Pulmonary artery endothelial cell (primary cell): ENCODE measurements at regions not wholly inside any gene's neighbourhood (a gene's known extent, or its start where the extent isn't known, plus 50 kb on each side); places are given as distances from the start of the nearest gene placed in this dataset.
"Not testable (repeated sequence)": the region's sequence is repeated elsewhere in the genome, so short reads cannot be mapped to it uniquely, and the experiment has no call there.

ENCODE experiments used
- DNase-seq: peaks from one replicate; pipeline ENCODE4 v3.0.0-alpha.2; 2011; ENCODE audit warnings: low read depth, low spot score

DNA sequence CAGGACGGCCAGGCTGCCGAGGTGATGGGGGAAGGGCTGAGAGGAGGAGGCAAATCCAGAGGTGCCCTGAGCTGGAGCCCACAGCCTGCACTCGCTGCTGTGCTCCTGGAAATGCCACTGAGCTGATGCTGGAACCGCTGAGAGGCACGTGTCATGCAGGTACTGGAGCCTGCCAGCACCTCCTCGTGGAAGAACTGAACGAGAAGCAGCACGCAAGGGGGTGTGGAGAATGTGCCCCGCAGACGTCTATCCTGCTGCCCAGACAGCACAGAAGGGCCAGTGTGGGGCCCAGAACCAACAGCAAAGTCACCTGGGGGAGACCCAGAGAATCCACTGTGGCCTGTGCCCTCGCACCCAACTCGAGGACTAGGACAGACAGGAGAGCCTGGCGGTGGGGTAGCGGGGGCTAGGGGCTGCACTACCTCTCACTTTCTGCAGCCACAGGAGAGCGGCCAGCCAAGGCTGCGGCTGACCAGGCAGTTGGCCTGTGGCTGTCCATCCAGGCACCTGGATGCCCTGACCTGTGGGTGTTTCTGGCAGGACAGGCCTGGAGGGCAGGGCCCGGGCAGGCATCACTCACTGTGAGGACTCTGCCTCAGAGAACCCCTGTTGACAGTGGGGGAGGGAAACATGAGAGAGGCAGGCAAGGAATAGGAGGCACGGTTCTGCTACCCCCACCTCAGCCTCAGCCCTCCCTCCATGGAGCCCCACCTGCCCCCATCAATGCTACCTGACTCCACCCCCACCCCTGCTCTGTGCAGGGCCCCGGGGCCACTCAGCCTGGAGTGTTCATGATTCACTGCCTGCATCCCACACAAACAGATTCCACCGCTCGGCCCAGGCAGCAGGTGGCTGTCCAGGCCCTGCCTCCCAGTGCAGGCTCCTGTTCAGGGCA is 213.1 kb downstream of the TBC1D2B start:
- DNase-seq = no peak

DNA sequence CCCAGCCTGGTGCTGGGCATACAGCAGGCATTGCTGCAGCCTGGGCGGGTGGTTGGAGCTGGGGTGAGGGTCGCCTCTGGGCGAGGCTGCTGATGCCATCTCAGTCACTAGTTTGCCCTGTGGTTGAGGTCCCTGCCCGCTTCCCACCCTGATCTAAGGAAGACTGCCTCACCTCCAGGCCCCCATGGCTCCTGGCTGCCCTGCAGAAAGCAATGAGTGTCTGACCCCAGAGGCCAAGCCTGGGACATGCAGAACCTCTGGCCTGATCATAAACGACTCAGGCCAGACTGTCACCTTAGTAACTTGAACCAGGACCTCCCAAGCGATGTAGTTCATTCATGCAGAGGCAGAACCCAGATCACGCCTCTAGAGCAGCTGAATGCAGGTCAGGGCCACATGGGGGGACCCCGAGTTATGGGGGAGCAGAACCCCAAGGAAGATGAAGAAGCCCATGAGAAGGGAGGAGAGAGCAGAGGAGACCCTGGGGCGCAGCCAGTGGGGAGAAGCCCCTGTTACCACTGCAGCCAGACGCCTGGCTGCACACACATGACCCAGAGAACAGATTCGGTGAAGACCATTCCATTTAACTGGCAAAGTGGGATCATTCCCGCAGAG is 213.9 kb downstream of the TBC1D2B start:
- no peak for DNase-seq

DNA sequence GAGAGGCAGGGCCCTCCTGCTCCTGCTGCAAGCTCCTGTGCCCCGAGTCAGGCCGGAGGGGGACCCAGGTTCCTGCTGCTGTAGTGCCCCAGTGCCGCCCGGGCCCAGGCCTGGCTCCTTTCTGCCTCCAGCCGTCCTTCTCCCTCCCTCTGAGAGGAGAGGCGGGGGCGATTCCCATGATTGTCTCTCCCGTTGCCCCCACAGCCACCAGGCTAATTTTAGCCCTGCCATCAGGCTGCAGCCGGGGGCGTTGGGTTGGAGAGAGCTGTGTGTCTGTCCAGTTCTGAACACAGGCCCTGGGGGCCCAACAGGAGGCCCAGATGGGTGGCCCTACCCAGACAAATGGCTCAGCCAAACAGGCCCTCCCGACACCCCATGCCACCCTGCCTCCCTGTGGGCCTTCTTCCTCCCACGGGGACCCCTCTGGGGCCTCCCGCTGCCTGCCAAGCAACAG is 214.8 kb downstream of the TBC1D2B start:
- DNase-seq = no peak

DNA sequence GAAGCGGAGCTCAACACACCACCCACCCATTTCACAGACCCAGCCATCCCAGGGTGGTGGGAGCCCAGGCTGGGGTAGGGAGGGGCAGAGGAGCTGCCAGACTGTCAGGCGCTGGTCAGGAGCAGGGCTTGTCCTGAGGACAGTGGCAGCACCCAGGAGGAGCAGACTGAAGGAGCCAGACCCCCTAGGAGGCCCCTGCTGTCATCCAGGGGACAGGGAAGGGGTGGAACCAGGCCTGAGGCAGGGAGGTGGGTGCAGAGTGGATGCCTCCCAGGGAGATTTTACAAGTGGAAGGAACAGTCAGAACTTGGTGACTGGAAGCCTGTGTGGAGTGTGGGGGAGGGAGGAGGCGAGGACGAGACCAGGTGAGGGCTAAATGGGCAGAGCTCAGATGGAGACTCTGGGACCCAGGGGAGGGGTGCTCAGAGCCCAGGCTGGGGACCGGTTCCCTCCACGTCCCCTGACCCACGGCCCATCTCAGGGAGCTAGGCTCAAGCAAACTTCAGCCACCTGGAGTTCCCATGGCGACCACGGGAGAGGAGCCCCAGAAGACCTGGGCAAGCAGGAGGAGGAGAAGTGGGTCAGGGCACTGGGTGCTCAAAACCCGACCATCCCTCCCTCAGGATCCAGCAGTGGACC is 215.4 kb downstream of the TBC1D2B start:
- not testable (repeated sequence) for DNase-seq

DNA sequence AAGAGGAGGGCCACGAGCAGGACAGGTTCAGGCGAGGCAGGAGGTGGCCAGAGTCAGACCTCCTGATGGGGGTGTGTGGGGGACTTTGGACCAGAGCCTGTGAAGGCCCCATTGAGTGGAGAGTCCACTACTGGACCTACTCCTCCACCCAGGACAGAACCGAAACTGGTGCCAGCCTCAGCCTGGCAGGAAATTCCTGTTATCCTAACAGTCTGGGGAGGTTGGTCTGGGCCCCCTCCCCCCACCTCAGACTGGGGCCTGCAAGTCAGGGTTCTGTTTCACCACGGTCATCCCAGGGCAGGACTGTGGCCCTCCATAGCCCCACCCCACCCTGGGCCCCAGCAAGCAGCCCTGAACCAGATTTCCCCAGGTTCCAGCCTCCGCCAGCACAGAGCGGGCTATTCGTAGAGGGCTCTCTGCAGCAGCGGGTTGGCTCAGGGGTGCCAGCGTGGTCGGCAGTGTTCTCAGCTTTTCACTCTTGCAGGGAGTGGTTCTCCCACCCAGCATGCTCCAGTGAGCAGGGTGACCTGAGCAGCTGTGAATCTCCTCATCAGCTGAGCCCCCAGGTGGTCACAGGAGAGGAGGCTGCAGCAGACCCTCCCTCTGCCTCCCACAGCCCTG is 217.3 kb downstream of the TBC1D2B start:
- DNase-seq = no peak

DNA sequence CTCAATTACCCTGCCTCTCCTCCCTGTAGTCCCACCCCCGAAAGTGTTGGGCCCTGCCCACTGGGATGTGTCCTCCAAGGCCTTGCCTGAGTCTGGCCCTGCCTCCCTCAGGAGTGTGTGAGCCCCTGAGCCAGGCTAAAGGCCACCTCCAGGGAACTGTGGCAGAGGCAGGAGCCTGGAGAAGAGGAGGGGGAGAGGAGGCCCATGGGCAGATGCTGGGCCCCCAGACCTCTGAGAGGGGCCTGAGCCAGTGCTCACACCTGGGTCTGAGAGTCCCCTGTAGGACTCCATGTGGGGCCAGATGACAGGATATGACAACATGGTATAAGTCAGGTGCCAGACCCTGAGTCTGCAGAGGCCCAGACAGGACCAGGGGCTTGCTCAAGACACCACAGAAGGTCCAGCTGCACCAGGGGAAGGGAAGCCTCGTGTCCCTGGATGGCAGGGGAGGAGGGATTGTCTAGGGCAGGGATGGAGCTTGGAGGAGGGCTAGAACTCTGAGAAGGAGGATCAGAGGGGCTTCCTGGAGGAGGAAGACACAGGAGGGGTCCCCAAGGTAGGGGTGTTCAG is 217.9 kb downstream of the TBC1D2B start:
- no peak for DNase-seq

DNA sequence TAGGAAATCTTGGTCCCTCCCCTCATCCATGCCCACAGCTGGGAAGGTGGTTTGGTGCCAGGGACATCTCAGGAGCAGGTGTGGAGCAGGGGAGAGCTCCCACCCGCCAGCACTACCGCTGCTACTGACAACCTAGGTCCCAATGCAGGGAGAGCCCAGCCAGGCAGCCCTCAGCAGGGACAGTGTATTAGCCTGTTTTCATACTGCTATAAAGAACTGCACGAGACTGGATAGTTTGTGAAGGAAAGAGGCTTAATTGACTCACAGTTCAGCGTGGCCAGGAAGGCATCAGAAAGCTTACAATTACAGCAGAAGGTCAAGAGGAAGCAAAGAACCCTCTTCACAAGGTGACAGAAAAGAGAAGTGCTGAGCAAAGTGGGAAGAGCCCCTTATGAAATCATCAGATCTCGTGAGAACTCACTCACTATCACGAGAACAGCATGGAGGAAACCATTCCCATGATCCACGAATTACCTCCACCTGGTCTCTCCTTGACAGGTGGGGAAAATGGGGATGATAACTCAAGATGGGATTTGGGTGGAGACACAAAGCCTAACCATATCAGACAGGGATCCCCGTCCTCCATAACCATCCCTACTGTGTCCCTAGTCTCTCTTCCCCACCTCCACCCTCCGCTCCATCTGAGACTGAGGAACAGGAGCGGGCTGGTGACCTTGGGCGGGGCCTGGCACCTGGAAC is 218.6 kb downstream of the TBC1D2B start:
- DNase-seq = no peak

DNA sequence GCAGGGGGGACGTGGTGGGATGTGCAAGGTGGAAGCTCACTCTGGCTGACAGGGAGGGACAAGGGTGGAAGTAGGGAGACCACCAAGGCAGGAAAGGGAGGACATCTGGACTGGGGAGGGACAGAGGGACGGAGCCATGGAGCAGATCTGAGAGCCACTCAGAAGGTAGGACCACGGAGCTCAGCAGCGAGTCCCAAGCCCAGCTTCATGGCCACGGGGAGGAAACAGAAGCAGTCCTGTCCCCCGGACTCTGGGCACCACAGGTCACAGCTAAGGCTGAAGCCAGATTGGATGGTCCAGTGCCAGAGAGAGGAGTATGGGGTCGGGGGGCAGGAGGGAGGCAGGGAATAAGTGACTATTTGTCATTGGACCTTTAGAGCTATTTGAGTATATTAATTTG is 220.1 kb downstream of the TBC1D2B start:
- DNase-seq = no peak

DNA sequence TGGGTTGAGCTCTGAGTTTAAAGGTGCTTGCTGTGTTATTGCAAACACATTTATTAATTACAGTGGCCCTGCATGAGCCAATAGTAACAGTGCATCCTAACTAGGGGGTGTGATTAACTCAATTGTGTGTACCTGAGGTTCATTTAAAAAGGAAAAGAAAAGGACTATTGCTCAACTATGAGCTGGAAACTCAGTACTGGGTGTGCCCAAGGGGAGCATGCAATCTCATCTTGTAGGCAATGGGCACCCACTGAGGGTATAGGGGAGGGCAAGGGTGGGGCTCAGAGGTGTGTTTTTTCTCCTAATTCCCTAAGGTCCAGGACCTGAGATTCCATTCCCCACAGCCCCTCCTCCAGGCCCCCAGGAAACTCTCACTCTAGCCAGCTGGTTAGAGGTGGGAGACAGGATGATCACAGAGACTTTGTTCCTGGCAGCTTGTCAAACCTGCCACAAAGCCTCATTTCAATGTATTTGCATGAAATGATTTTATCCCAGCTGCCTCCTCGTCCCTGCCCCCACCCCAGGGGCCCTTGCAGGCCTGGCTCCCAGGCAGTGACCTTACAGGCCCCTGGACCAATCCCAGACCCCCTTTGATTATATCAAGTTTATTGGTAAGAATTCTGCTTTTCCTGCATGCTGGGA is 220.7 kb downstream of the TBC1D2B start:
- DNase-seq = no peak

DNA sequence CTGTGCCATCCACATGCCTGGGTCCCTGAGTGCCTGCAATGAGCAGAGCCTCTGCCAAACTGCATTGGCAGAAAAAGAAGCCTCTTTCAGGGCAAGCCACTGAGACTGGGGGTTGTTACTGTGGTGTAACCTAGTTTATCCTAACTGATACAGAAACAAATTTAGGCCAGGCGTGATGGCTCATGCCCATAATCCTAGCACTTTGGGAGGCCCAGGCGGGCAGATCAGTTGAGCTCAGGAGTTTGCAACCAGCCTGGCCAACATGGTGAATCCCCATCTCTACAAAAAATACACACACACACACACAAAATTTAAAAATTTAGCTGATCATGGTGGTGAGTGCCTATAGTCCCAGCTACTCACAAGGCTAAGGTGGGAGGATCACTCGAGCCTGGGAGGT is 221.6 kb downstream of the TBC1D2B start:
- DNase-seq = no peak

DNA sequence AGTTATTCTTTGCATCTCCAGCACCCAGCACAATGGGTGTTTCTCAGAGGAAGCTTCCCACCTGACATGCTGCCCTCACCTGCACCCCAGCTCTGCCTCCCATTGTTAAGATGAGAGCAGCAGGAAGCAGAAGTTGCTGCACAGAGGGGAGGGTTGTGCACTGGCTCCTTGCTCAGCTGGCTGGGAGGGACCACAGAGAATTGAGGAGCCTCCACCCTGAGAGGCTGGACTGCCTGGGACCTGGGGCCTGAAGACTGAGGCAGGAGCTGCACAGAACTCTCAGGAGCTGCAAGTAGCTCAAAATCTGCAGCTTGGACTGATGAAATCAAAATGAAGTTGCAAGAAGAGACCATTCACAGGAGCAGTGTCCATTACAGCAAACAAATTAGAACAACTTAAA is 222.3 kb upstream of the LINGO1 start:
- DNase-seq = no peak

DNA sequence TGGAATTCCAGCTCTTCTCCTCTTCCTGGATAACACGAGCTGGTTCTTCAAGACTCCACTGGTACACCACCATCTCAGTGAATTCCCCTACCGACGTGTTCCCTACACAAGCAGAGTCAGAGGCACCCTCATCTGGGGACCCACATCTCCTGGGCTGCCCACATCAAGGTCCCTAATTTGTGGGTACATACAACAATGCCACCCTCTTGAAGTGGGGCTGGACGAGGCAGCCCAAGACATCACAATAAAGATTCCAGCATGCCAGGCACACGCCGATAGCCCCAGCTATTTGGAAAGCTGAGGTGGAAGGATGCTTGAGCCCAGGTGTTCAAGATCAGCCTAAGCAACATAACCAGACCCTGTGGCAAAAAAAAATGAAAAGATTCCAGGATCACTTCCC is 221.2 kb upstream of the LINGO1 start:
- DNase-seq = no peak

DNA sequence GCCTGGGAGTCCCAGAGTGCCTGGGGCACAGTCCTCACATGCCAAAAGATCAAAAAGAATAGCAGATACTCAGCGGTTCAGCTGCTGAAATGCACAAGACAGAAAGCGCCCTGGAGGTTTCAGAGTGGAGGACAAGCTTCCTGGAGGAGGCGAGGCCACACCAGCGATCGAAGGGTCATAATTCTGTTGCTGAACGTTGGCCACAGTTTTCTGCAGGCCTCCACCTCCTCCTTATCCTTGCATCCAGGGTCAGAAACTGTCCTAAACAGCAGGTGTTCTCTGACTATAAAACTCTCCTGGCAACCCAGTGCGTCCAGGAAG is 220.3 kb upstream of the LINGO1 start:
- DNase-seq = no peak

DNA sequence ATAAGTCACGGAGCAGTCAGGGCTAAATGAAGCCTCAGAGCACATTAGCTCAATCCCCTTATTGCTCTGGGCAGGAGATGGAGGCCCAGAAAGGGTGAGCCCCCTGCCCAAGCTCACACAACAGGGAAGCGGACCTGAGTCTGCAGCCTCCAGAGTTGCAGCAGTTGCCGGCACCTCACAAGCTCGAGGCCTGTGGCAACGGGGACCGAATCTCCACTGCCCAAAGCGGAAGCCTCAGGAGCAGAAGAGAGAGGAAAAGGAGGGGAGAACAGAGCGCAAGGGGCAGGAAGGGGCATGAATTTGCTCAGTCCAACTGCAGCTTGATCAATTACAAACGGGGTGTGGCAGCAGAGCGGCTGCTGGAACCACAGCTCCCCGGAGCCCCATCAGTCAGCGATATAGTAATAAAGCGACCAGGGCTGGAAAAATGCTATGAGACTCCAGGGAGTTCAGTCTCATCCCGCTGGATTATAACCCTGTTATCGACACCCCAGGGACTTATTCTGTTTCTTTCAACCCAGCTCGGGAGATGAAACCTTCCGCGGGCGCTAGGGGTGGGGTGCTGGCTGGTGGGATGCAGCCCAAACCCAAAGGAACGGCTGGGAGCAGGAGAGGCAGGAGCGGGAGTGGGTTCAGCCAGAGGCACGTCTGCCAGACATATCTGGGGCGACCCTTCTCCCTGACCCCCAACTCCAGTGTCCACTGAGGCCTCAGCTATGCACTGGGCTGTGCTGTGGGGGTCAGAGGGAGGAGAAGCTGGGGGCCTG is 219.7 kb upstream of the LINGO1 start:
- no peak for DNase-seq

DNA sequence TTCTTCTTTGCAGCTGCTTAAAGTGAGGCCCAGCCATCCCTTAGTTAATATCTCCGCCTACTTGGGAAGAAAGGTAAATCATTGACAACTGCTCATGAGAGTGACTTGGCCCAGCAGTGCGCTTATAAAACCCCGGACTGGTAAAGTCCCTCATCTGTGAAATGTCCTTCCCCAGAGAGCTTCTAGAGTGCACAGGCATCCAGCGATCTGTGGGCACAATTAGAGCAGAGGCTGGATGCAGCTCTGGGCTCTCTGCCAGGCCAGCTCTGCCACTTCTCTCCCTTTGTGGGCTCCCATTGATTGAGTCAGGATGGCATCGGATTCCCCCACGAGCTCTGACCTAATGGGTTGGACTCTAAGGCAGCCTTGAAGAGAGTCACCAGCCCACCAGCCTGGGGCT is 219.0 kb upstream of the LINGO1 start:
- DNase-seq = no peak

DNA sequence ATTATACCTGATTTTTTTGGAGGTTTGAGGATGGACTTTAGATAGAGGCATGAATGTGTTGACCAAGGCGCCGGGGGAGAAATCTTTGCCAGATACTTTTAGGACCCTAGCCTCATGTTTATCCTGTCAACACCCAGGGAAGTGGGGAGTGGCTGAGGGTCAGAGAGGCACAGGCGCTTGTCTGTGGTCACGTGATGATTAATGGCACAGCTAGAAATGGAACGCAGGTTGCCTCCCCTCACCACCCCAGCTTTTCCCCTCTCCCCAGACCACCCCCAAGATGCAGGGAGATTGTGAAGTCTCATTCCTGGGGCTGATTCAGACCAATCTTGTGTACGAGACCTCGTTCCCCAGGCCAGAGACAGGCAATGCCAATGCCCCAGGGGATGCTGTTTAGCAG is 218.4 kb upstream of the LINGO1 start:
- DNase-seq = no peak

DNA sequence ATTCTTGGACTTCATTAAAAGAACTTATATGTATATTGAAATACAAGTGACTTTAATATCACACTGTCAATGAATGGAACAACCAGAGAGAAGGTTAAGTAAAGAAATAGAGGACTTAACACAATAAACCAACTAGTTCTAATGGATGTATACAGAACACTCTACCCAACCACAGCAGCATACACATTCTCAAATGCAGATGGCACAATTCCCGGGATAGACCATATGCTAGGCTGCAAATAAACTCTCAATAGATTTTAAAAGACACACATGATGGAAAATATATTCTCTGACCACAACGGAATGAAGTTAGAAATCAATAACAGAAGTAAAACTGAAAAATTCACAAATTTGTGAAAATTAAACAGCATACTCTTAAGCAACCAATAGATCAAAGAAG is 214.3 kb upstream of the LINGO1 start:
- no peak for DNase-seq

DNA sequence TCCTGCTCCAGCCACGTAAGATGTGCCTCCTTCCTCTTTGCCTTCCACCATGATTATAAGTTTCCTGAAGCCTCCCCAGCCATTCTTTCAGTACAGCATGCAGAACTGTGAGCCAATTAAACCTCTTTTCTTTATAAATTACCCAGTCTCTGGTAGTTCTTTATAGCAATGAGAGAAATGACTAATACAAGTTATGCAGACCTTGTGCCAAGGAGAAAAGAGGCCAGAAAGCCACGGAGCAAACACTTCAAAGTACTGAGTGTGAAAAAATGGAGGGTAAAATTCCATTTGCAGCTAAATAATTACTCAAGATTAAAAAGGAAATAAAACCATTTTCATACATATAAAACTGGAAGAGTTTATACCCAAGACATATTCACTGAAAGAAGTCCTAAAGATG is 213.6 kb upstream of the LINGO1 start:
- DNase-seq = no peak

DNA sequence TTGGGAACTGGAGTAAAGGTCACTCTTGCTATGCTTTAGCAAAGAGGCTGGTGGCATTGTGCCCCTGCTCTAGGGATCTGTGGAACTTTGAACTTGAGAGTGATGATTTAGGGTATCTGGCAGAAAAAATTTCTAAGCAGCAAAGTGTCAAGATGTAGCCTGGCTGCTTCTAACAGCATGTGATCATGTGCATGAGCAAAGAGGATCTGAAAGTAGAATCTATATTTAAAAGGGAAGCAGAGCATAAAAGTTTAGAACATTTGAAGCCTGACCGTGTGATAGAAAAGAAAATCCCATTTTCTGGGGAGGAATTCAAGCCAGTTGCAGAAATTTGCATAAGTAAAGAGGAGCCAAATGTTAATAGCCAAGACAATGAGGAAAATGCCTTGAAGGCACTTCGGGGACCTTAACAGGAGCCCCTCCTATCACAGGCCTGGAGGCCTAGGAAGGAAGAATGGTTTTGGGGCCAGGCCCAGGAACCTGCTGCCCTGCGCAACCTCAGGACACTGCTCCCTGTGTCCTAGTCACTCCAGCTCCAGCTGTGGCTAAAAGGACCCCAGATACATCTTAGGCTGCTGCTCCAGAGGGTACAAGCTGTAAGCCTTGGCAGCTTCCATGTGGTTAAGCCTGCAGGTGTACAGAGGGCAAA is 212.2 kb upstream of the LINGO1 start:
- DNase-seq = no peak

DNA sequence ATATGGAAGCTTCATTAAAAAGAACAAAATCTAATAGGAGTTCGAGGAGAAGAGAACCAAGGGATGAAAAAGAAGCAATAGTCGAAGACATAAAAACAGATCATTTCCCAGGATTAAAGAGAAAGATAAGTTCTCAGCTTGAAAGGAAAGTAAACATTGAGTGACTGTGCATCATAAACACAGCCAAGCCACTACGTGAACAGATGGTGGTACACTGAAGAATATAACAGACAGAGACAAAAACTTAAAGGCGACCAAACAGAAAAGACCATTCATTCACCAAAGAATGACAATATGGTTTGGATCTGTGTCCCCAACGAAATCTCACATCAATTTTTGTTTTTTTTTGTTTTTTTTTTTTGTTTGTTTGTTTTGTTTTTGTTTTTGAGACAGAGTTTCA is 210.8 kb upstream of the LINGO1 start:
- DNase-seq = no peak
